ENCODE measurements at regions not wholly inside any gene's neighbourhood (a gene's known extent, or its start where the extent isn't known, plus 50 kb on each side); places are given as distances from the start of the nearest gene placed in this dataset.

- DNase-seq (ENCODE audit: low read depth), result no peak
These were observed 310.0 kb upstream of the LRIG3 start for GRCh38 chr12:59230334-59230733.

- DNase-seq (ENCODE audit: low read depth), result no peak
These were observed 298.8 kb upstream of the LRIG3 start for GRCh38 chr12:59219148-59219547.

GRCh38 chr12:59196989-59197388 is 276.7 kb upstream of the LRIG3 start:
- DNase-seq (ENCODE audit: low read depth), result no peak

GRCh38 chr12:59194794-59195193 is 274.5 kb upstream of the LRIG3 start:
- DNase-seq (ENCODE audit: low read depth), result no peak

- no peak for DNase-seq (ENCODE audit: low read depth)
These were observed 273.3 kb upstream of the LRIG3 start for GRCh38 chr12:59193476-59194050.

- DNase-seq (ENCODE audit: low read depth), result no peak
These were observed 271.1 kb upstream of the LRIG3 start for GRCh38 chr12:59191372-59191771.

- DNase-seq (ENCODE audit: low read depth), result no peak
These were observed 266.1 kb upstream of the LRIG3 start for GRCh38 chr12:59186451-59186850.

- DNase-seq (ENCODE audit: low read depth), result no peak
These were observed 265.0 kb upstream of the LRIG3 start for GRCh38 chr12:59185295-59185694.

- DNase-seq (ENCODE audit: low read depth), result no peak
These were observed 262.6 kb upstream of the LRIG3 start for GRCh38 chr12:59182658-59183455.

- no peak for DNase-seq (ENCODE audit: low read depth)
These were observed 261.9 kb upstream of the LRIG3 start for GRCh38 chr12:59182191-59182590.

- DNase-seq (ENCODE audit: low read depth), result no peak
These were observed 261.0 kb upstream of the LRIG3 start for GRCh38 chr12:59181196-59181777.

GRCh38 chr12:59179231-59179630 is 258.9 kb upstream of the LRIG3 start:
- no peak for DNase-seq (ENCODE audit: low read depth)

- no peak for DNase-seq (ENCODE audit: low read depth)
These were observed 253.4 kb upstream of the LRIG3 start for GRCh38 chr12:59173695-59174094.

GRCh38 chr12:59168647-59169046 is 248.3 kb upstream of the LRIG3 start:
- no peak for DNase-seq (ENCODE audit: low read depth)

- no peak for DNase-seq (ENCODE audit: low read depth)
These were observed 246.2 kb upstream of the LRIG3 start for GRCh38 chr12:59166457-59166856.

- DNase-seq (ENCODE audit: low read depth), result no peak
These were observed 244.9 kb upstream of the LRIG3 start for GRCh38 chr12:59164991-59165718.

- DNase-seq (ENCODE audit: low read depth), result no peak
These were observed 243.9 kb upstream of the LRIG3 start for GRCh38 chr12:59164226-59164625.

- no peak for DNase-seq (ENCODE audit: low read depth)
These were observed 238.4 kb upstream of the LRIG3 start for GRCh38 chr12:59158681-59159080.

GRCh38 chr12:59158066-59158465 is 237.8 kb upstream of the LRIG3 start:
- no peak for DNase-seq (ENCODE audit: low read depth)

- DNase-seq (ENCODE audit: low read depth), result no peak
These were observed 235.1 kb upstream of the LRIG3 start for GRCh38 chr12:59155448-59155847.

- no peak for DNase-seq (ENCODE audit: low read depth)
These were observed 230.9 kb upstream of the LRIG3 start for GRCh38 chr12:59151243-59151642.

GRCh38 chr12:59149995-59150642 is 229.8 kb upstream of the LRIG3 start:
- peak; percentile 48 for DNase-seq (ENCODE audit: low read depth)

Data from HS-27A (cell line).